ENCODE measurements at regions not wholly inside any gene's neighbourhood (a gene's known extent, or its start where the extent isn't known, plus 50 kb on each side); places are given as distances from the start of the nearest gene placed in this dataset.

GRCh38 chr11:33942954-33943353 is 51.1 kb upstream of the LMO2 start:
- Histone ChIP-seq H3K27ac (ENCODE audit: low read depth, low read length) (no peak overlapping the region), H3K27me3 (ENCODE audit: control insufficient read depth, insufficient read depth, low read length) (peaks cover 3% of the 10 kb centered on the region)
- CTCF ChIA-PET = no interaction called here

GRCh38 chr11:33941637-33942160 is 49.8 kb upstream of the LMO2 start:
- DNase-seq (ENCODE audit: low read depth, low spot score) = no peak
- no peak for TF ChIP-seq CTCF (IDR thresholded peaks at IDR 0.05; ENCODE audit: low read depth, low read length)
- ChIA-PET CTCF (interaction anchor here (0.7 kb wide), 3 partner anchors 29 to 83 kb away, joined by 3 to 4 read pairs (median 3); no protein-coding TSS in a partner anchor), POLR2A (no interaction called here)
- Histone ChIP-seq H3K27me3 (ENCODE audit: control insufficient read depth, insufficient read depth, low read length) (no peaks in the 10 kb centered on the region), H3K4me3 (ENCODE audit: low read depth, low read length) (no peak overlapping the region), H3K27ac (ENCODE audit: low read depth, low read length) (no peak overlapping the region), H3K9me3 (ENCODE audit: control insufficient read depth, insufficient read depth, low read length) (no peaks in the 10 kb centered on the region)

More at GRCh38 chr11:33942954-33943353, 51.1 kb upstream of the LMO2 start:
- DNase-seq (ENCODE audit: low read depth, low spot score) = no peak
- Histone ChIP-seq H3K9me3 (ENCODE audit: control insufficient read depth, insufficient read depth, low read length) (no peaks in the 10 kb centered on the region), H3K4me3 (ENCODE audit: low read depth, low read length) (no peak overlapping the region)
- no peak for TF ChIP-seq CTCF (IDR thresholded peaks at IDR 0.05; ENCODE audit: low read depth, low read length)
- POLR2A ChIA-PET = no interaction called here
